Brain microvascular endothelial cell (primary cell): ENCODE measurements at regions not wholly inside any gene's neighbourhood (a gene's known extent, or its start where the extent isn't known, plus 50 kb on each side); places are given as distances from the start of the nearest gene placed in this dataset.

ENCODE experiments used
- DNase-seq: peaks from one replicate; pipeline ENCODE4 v3.0.0-alpha.2; 2020
- H3K27ac ChIP-seq: fragments of 250-450 bp; sonication (Bioruptor Pico); 2 replicates; pipeline ENCODE4 v1.5.1; 2020; ENCODE audit warnings: mild to moderate bottlenecking, moderate library complexity
- H3K27me3 ChIP-seq: fragments of 250-450 bp; sonication (Bioruptor Pico); replicated peaks from 2 replicates; pipeline ENCODE4 v1.5.1; 2020; ENCODE audit warnings: mild to moderate bottlenecking
- H3K36me3 ChIP-seq: fragments of 250-450 bp; sonication (Bioruptor Pico); replicated peaks from 2 replicates; pipeline ENCODE4 v1.5.1; 2020; ENCODE audit warnings: mild to moderate bottlenecking
- H3K4me3 ChIP-seq: 2 replicates; pipeline ENCODE4 v1.5.1; 2011; ENCODE audit warnings: low read depth, mild to moderate bottlenecking, control low read depth, low read length, moderate library complexity
- in situ Hi-C: cut with HindIII; loops from 2 replicates; pipeline ENCODE4 v1.10.0; 2017; ENCODE audit warnings: low sequenced_read_pairs, low pct_ligation_motif_present
- TF ChIP-seq, protein P1 (sequence below): IDR thresholded peaks from 2 replicates; pipeline ENCODE4 v1.5.1; 2011; ENCODE audit warnings: low read depth, mild to moderate bottlenecking, moderate library complexity, low read length, control low read depth, inconsistent platforms; ENCODE audit errors: missing control alignments

DNA sequence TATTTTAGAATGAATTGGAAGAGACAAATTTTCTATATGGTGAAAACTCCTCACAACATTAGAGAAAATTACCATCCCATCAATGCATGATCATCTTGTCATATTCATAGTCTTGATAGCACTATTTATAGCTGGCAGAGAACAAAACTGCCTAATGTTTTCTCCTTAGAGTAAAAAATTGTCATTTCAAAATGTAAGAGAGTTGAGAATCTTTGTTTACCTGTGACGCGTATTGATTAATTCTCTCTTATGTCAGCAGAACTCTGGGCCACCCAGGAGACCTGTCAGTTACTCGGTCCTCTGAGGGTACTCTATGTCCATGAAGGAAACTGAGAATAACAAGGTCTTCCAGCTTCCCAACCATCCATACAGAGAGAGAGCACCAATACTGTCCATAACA is 381.4 kb upstream of the ZP4 start:
- no peaks in the 10 kb centered on the region for H3K36me3 ChIP-seq
- H3K4me3 ChIP-seq = no peak overlapping the region
- H3K27ac ChIP-seq = no peak overlapping the region
- TF ChIP-seq, protein P1, sequence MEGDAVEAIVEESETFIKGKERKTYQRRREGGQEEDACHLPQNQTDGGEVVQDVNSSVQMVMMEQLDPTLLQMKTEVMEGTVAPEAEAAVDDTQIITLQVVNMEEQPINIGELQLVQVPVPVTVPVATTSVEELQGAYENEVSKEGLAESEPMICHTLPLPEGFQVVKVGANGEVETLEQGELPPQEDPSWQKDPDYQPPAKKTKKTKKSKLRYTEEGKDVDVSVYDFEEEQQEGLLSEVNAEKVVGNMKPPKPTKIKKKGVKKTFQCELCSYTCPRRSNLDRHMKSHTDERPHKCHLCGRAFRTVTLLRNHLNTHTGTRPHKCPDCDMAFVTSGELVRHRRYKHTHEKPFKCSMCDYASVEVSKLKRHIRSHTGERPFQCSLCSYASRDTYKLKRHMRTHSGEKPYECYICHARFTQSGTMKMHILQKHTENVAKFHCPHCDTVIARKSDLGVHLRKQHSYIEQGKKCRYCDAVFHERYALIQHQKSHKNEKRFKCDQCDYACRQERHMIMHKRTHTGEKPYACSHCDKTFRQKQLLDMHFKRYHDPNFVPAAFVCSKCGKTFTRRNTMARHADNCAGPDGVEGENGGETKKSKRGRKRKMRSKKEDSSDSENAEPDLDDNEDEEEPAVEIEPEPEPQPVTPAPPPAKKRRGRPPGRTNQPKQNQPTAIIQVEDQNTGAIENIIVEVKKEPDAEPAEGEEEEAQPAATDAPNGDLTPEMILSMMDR = no peak
- no peak for DNase-seq
- in situ Hi-C loops = no loop called here
- H3K27me3 ChIP-seq = no peaks in the 10 kb centered on the region

DNA sequence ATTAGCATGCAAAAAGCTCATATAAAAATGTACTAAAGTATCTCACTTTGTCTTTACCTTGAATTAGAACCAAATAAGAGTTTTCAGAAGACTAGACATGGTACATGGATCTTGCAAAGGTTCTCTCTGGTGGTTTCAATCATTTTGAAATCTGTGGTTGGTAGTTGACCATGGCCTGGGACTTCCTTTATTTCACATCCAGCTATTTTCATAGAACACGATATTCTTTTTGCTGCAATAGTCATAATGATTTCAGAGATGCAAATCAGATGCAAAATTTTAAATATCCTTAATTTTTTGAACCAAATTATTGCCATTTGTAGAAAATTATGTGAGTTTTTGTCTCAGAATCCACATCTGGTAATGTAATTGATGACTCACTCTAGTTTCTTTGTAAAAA is 375.1 kb upstream of the ZP4 start:
- Histone ChIP-seq H3K27me3 (no peaks in the 10 kb centered on the region), H3K4me3 (no peak overlapping the region), H3K27ac (no peak overlapping the region), H3K36me3 (no peaks in the 10 kb centered on the region)
- no peak for DNase-seq
- TF ChIP-seq, protein P1 = no peak
- in situ Hi-C loops = no loop called here

DNA sequence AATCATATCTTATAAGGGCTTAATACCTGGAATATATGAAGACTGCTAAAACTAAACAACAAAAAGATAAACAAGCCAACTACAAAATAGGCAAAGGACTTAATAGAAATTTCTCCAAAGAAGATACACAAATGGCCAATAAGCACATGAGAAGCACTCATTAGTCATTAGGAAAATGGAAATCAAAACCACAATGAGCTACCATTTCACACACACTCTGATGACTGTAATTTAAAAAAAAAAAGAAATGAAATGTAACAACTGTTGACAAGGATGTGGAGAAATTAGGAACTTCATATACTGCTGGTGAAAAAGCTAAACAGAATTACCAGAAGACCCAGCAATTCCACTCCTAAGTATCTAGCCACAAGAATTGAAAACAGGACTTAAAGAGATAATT is 374.2 kb upstream of the ZP4 start:
- Histone ChIP-seq H3K36me3 (no peaks in the 10 kb centered on the region), H3K27me3 (no peaks in the 10 kb centered on the region), H3K27ac (no peak overlapping the region), H3K4me3 (no peak overlapping the region)
- in situ Hi-C loops = no loop called here
- TF ChIP-seq, protein P1 = no peak
- no peak for DNase-seq

DNA sequence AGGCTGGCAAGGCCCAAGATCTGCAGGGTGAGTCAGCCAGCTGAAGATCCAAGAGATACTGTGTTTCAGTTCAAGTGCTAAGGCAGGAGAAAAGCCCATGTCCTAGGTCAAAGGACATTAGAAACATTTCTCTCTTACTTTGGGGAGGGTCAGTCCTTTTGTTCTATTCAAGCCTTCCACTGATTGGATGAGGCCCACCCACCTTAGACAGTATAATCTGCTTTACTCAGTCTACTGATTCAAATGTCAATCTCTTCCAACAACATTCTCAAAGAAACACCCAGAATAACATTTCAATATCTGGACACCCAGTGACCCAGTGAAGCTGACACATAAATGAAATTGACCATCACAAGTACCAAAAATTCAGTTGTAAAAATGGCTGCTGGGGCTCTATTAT is 367.8 kb upstream of the ZP4 start:
- H3K4me3 ChIP-seq = no peak overlapping the region
- no peaks in the 10 kb centered on the region for H3K36me3 ChIP-seq
- DNase-seq = no peak
- TF ChIP-seq, protein P1 = no peak
- in situ Hi-C loops = no loop called here
- no peaks in the 10 kb centered on the region for H3K27me3 ChIP-seq
- no peak overlapping the region for H3K27ac ChIP-seq

DNA sequence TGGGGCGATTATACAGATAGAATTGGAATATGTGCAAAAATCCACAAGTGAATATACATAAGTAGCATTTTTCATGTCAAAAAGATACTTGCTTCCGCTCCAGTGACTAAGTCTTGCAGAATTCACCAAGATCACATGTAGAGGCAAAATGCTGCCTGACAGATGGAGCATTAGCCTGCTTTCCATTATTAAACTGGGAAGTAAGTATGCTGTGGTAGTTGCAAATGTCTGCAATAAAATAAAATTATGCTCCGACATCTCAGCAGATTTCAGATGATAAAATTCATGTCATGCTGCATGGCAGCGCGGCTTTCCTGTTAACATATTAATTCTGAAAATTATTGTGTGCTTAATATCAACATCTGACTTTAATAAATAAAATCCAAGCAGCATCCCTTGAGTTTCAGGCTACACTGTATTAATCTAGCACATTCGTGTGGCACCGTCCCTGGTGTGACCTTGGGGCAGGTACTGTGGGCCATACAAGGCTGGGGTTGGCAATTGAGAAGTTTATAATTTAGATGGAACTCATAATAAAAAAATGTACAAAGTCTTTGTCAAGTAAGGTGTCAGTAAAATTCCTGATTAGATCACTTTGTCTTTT is 366.4 kb upstream of the ZP4 start:
- H3K27me3 ChIP-seq = no peaks in the 10 kb centered on the region
- H3K36me3 ChIP-seq = no peaks in the 10 kb centered on the region
- in situ Hi-C loops = no loop called here
- no peak for DNase-seq
- no peak overlapping the region for H3K4me3 ChIP-seq
- H3K27ac ChIP-seq = no peak overlapping the region
- TF ChIP-seq, protein P1 = no peak

DNA sequence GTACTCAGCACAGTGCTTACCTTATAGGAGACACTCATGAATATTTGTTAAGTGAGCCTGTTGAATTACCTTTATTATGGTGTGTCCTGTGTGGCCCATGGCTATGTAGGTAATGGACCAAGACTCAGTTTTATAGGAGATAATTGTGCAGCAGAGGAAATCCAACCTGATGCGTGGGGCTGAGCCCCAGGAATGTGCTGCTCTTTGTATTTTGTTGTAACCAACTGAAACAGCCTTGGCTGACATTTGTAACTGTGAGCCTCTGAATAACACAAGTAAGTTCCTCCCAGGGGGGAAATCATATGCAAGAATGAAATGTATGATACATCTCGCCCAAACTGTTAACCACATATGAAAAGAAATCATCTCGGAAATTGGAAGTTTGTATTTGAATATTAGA is 364.2 kb upstream of the ZP4 start:
- Histone ChIP-seq H3K27ac (no peak overlapping the region), H3K4me3 (no peak overlapping the region), H3K27me3 (no peaks in the 10 kb centered on the region), H3K36me3 (no peaks in the 10 kb centered on the region)
- TF ChIP-seq, protein P1 = no peak
- no peak for DNase-seq
- in situ Hi-C loops = no loop called here
